Stimulated activated naive CD8-positive, alpha-beta T cell treated with anti-CD3 and anti-CD28 coated beads, Interleukin-15, Interleukin-2, amounts not matched to agents 100 U/mL and 50 U/mL, for 24 hours (primary cell): ENCODE measurements at regions not wholly inside any gene's neighbourhood (a gene's known extent, or its start where the extent isn't known, plus 50 kb on each side); places are given as distances from the start of the nearest gene placed in this dataset.
"Not testable (repeated sequence)": the region's sequence is repeated elsewhere in the genome, so short reads cannot be mapped to it uniquely, and the experiment has no call there.

Experiments
- ATAC-seq: fragments of 150-1000 bp; cut with Tn5 transposase; one replicate; pipeline ENCODE4 v1.10.0; 2021
- DNase-seq: peaks from one replicate; pipeline ENCODE4 v3.0.0; 2021

GRCh38 chr13:108077284-108077683, 138.1 kb downstream of the LIG4 start:
- DNase-seq (no peak), ATAC-seq (no peak)

GRCh38 chr13:108074429-108074828, 140.9 kb downstream of the LIG4 start:
- DNase-seq, ATAC-seq: not testable (repeated sequence)

- ATAC-seq (no peak), DNase-seq (no peak)
Observed at GRCh38 chr13:108070925-108071324, 144.4 kb downstream of the LIG4 start.

GRCh38 chr13:108070491-108070890, 144.8 kb downstream of the LIG4 start:
- ATAC-seq (no peak), DNase-seq (no peak)

- ATAC-seq: no peak
- DNase-seq: no peak
Observed at GRCh38 chr13:108069521-108070210, 145.7 kb downstream of the LIG4 start.

GRCh38 chr13:108064372-108064771, 151.0 kb downstream of the LIG4 start:
- ATAC-seq, DNase-seq: not testable (repeated sequence)

- DNase-seq: no peak
- no peak for ATAC-seq
Observed at GRCh38 chr13:108060111-108060510, 155.2 kb downstream of the LIG4 start.

- no peak for ATAC-seq
Observed at GRCh38 chr13:108056278-108056677, 159.1 kb downstream of the LIG4 start.

GRCh38 chr13:108049211-108049610, 166.1 kb downstream of the LIG4 start:
- ATAC-seq (no peak), DNase-seq (no peak)

More at GRCh38 chr13:108056278-108056677, 159.1 kb downstream of the LIG4 start:
- no peak for DNase-seq

- DNase-seq: no peak
Observed at GRCh38 chr13:108044954-108045353, 170.4 kb downstream of the LIG4 start.

GRCh38 chr13:108042866-108043265, 172.5 kb downstream of the LIG4 start:
- ATAC-seq, DNase-seq: not testable (repeated sequence)

More at GRCh38 chr13:108044954-108045353, 170.4 kb downstream of the LIG4 start:
- ATAC-seq: no peak

GRCh38 chr13:108037348-108037747, 178.0 kb downstream of the LIG4 start:
- ATAC-seq: no peak
- no peak for DNase-seq

- DNase-seq (no peak), ATAC-seq (no peak)
Observed at GRCh38 chr13:108036411-108036932, 178.9 kb downstream of the LIG4 start.

- DNase-seq (no peak), ATAC-seq (no peak)
Observed at GRCh38 chr13:108034909-108035410, 180.4 kb downstream of the LIG4 start.

- no peak for ATAC-seq
- no peak for DNase-seq
Observed at GRCh38 chr13:108033800-108034707, 181.3 kb downstream of the LIG4 start.

- ATAC-seq: no peak
Observed at GRCh38 chr13:108031865-108032264, 183.5 kb downstream of the LIG4 start.

GRCh38 chr13:108030769-108031168, 184.6 kb downstream of the LIG4 start:
- ATAC-seq (no peak), DNase-seq (no peak)

More at GRCh38 chr13:108031865-108032264, 183.5 kb downstream of the LIG4 start:
- no peak for DNase-seq

GRCh38 chr13:108026680-108027410, 188.5 kb downstream of the LIG4 start:
- DNase-seq (no peak), ATAC-seq (no peak)

- DNase-seq: no peak
- ATAC-seq: no peak
Observed at GRCh38 chr13:108020027-108020426, 195.3 kb downstream of the LIG4 start.

- DNase-seq (no peak), ATAC-seq (no peak)
Observed at GRCh38 chr13:108018371-108018870, 196.9 kb downstream of the LIG4 start.

- no peak for DNase-seq
- ATAC-seq: no peak
Observed at GRCh38 chr13:108006619-108007018, 208.7 kb downstream of the LIG4 start.

- no peak for DNase-seq
- ATAC-seq: no peak
Observed at GRCh38 chr13:108005231-108005630, 210.1 kb downstream of the LIG4 start.
